HCT116 (cell line): ENCODE measurements at regions not wholly inside any gene's neighbourhood (a gene's known extent, or its start where the extent isn't known, plus 50 kb on each side); places are given as distances from the start of the nearest gene placed in this dataset.

Source experiments
- CEBPB ChIP-seq: IDR thresholded peaks from 2 replicates; pipeline ENCODE4 v1.6.1; 2012; ENCODE audit warnings: low read depth
- CTCF ChIP-seq, 3 experiments: fragments of 200-600 bp in 1 of 3; sonication (generic) in 1 of 3; IDR thresholded peaks in 2 of 3; conservative IDR thresholded peaks in 1 of 3; 2 replicates each; pipeline ENCODE4 v1.5.1; 2012 to 2017; ENCODE audit warnings: low read depth in 2 of 3, low read length in 2 of 3, antibody characterized with exemption in 1 of 3, borderline replicate concordance in 1 of 3, control low read depth in 1 of 3, mild to moderate bottlenecking in 1 of 3, mixed read lengths in 1 of 3, mixed run types in 1 of 3, moderate library complexity in 1 of 3; ENCODE audit not compliant: insufficient read depth in 1 of 3
- POLR2A ChIP-seq: IDR thresholded peaks from 2 replicates; pipeline ENCODE4 v1.7.0; 2011; ENCODE audit warnings: borderline replicate concordance; ENCODE audit not compliant: insufficient read depth, insufficient read length; ENCODE audit errors: extremely low read depth
- SRF ChIP-seq: IDR thresholded peaks from 2 replicates; pipeline ENCODE4 v1.6.1; 2012; ENCODE audit warnings: low read depth

DNA sequence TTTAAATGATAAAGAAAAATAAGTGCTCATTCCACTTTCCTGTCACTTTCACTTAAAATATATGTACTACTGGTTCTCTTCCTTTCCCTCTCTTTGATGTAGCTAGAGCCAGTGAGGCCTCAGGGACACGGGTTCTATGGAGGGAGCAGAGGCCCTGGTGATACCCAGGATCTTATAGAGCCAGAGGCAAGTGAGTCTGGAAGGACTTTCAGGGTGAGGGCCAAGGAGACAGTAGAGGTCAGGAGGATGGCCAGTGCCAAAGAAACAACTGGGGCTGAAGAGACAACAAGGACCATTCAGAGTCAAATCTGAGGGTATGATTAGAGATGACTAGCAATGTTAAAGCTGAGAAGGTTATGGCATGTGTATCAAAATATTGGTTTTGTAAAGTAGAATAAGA, 124.1 kb upstream of the GOLGA6L6 start:
- TF ChIP-seq POLR2A (no peak), CTCF (IDR thresholded peaks at IDR 0.05 in 2 of 3, conservative IDR thresholded peaks at IDR 0.05 in 1 of 3; ENCODE audit: borderline replicate concordance in 1 of 3, insufficient read depth in 1 of 3, low read depth in 2 of 3, low read length in 2 of 3) (no peak), SRF (no peak), CEBPB (no peak)
